Stimulated activated CD4-positive, alpha-beta T cell treated with anti-CD3 and anti-CD28 coated beads, Interleukin-4, amount 100 ng/mL, for 24 hours (primary cell): ENCODE measurements at regions not wholly inside any gene's neighbourhood (a gene's known extent, or its start where the extent isn't known, plus 50 kb on each side); places are given as distances from the start of the nearest gene placed in this dataset.

Source experiments
- DNase-seq: peaks from one replicate; pipeline ENCODE4 v3.0.0-alpha.2; 2020

DNA sequence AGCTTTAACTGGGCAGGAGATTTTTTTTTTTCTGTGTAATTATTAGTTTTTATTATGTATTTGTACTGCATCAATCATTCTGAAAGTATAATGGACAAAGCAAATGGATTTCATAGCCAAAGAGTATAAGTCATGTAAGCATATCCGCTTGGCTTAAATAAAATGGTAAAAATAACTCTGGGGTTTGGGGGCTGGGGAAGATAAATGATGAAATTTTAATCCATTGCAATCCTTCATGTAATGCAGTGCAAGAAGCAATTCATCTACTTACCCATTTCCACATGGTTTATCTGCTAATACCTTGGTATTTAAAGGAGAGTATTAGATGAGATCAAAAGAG is 781.4 kb downstream of the QKI start:
- DNase-seq: no peak

GRCh38 chr6:164195278-164195941 is 780.9 kb downstream of the QKI start:
- no peak for DNase-seq

- no peak for DNase-seq
Measured at GRCh38 chr6:164188861-164189260, 774.3 kb downstream of the QKI start.

GRCh38 chr6:164185471-164185871 is 771.0 kb downstream of the QKI start:
- no peak for DNase-seq

GRCh38 chr6:164184410-164184809 is 769.9 kb downstream of the QKI start:
- DNase-seq: no peak

- DNase-seq: no peak
Measured at GRCh38 chr6:164183556-164184123, 769.1 kb downstream of the QKI start.

DNA sequence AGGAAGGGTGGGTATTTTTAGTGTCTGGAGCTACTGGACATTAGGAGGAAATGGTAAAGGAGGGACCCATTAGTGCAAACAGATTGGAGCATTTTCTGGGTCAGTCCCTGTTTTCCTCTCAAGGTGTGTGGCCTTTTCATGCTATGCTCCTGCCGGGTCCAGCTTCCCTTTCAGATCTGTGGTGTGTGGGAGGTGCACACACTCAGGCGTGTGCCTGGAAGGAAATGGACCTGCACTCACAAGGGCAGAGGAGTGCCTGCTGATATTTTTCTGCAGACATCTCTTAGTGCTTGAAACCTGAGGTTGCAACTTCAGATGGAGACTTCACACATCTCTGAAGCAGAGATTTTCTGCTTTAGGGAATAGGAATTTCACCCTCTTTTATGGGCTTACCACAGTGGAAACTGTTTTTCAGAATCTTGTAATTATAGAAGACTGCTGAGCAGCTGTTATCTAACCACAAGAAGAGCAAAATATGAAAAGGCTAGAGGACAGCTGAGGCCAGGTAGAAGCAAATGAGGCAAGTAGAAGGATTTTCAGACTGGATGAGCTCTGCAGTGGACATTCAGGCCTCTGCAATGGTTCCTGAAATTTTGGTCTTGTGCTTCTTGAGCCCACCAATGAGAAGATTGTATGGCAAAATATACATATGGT is 764.3 kb downstream of the QKI start:
- no peak for DNase-seq

- DNase-seq: no peak
Measured at GRCh38 chr6:164169355-164169754, 754.8 kb downstream of the QKI start.

GRCh38 chr6:164168595-164168994 is 754.1 kb downstream of the QKI start:
- DNase-seq: no peak

GRCh38 chr6:164167873-164168405 is 753.4 kb downstream of the QKI start:
- DNase-seq: no peak

- no peak for DNase-seq
Measured at GRCh38 chr6:164166996-164167395, 752.5 kb downstream of the QKI start.

GRCh38 chr6:164166515-164166914 is 752.0 kb downstream of the QKI start:
- no peak for DNase-seq

DNA sequence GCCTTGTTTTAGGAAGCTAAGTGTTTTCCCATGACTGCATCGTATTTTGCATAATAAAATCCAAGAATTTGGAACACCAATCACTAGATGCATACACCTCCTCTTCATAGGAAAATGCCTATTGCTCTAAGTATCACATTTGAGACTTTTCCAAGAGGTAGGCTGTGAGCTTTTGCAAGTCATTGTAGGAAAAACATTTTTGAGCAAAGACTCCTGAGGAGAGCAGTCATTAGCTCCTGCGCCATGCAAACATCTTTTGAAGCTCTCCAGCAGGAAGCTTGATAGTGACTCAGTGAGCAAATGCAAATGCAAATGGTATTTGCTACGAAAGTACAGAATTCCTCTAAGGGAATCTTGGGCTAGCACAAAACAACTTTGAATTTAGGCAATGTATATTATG is 750.4 kb downstream of the QKI start:
- no peak for DNase-seq

- no peak for DNase-seq
Measured at GRCh38 chr6:164163239-164163638, 748.7 kb downstream of the QKI start.

GRCh38 chr6:164159061-164159460 is 744.5 kb downstream of the QKI start:
- no peak for DNase-seq

DNA sequence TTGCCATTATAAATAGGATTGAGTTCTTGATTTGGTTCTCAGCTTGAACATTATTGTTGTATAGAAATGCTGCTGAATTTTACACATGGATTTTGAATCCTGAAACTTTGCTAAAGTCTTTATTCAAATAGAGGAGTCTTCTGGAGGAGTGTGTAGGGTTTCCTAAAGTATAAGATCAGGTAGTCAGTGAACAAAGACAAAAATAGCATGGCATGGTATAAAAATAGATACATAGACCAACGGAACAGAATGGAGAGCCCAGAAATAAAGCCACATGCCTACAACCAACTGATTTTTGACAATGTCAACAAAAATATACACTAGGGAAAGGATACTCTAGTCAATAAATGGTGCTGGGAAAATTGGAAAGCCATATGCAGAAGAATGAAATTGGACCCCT is 740.1 kb downstream of the QKI start:
- DNase-seq: no peak

DNA sequence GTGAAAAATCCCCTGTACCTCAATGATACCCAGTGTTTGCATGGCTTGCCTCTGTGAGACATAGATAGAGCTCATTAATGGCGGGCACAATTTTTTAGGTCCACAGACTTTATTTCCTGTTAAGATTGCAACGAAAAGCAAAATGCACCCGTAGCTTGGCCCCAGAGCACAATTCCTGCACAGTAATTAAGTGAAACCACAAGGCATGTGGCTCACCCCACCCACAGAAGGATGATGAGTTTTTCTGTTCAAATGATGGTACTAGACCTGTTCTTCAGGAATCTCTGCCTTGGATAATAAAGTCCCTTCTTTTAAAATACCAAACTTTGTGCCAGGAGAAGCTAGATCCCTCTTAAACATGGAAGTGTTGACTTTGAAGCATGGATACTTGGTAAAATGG is 738.1 kb downstream of the QKI start:
- no peak for DNase-seq

DNA sequence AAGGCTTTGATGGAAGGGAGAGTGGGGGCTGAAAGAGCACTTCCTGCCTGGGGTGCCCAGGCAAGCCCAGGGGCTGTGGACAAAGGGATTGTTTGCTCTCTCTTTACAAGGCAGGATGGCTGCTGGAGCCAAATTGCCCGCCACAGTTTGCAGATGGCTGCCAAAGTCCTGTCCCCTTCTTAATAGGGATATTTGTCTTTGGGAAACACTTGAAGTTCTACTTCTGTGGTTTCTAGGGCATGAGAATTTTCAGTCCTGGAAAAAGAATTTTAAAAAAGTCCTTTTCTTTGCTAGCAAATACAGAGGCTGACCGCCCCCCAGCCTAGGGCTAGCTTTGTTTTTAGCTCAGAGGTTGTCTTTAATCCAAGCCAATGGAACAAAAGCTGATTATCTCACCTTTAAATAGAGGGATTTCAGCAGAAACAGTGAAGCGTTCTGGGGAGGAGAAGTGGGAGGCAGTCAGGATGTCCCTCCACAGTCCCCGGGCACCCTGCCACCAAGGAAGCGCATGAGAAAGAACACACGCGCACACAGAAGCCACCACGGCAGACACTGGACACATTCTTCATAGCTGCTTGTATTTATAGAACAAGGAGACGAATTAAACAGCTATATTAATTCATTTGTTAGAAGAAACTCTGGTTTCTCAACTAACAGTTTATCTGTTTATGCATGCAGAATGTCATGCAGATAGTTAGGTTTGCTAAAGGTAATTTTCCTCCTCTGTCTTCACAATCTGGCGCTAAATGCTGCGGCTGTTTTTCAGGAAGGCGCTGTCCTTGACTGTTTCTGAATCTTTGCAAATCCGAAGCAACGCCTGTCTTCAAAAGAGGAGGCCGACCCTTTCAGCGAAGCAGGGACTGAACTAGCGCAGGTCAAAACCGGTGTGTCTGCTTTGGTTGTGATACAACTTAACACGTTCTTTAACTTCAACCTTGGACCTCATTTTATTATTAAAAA is 736.9 kb downstream of the QKI start:
- no peak for DNase-seq

GRCh38 chr6:164150232-164150631 is 735.7 kb downstream of the QKI start:
- no peak for DNase-seq

GRCh38 chr6:164148788-164149187 is 734.3 kb downstream of the QKI start:
- DNase-seq: no peak

- no peak for DNase-seq
Measured at GRCh38 chr6:164144316-164144715, 729.8 kb downstream of the QKI start.

DNA sequence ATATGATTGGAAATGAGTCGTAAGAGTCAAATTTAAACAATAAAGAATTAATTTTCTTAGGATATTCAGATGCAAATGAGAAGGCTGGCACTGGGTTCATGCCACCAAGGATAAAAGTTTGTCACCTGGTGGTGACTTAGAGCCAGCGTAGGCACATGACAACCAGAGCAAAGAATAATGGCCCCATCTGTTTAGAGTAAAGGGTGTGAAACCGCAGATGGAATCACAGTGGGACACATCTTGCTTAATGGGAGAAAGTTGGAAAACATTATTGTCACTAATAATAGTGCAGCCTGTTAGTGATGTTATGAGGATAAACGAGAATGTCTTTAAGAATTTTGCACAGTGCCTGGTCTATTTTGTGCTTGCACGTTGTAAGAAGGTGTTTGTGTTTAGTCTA is 727.8 kb downstream of the QKI start:
- DNase-seq: no peak

- DNase-seq: no peak
Measured at GRCh38 chr6:164135511-164136132, 721.1 kb downstream of the QKI start.
